Uterus (tissue), 3 donors: ENCODE measurements at regions not wholly inside any gene's neighbourhood (a gene's known extent, or its start where the extent isn't known, plus 50 kb on each side); places are given as distances from the start of the nearest gene placed in this dataset.

Experiments
- DNase-seq, 2 donors: peaks; one replicate each; pipeline ENCODE4 v3.0.0-alpha.2; 2019 to 2020
- H3K27ac ChIP-seq, 2 donors: fragments of 200-600 bp; sonication (generic); 1 replicate in 1 of 2; 2 replicates in 1 of 2; pipeline ENCODE4 v1.5.1; 2016 to 2018
- H3K27me3 ChIP-seq, 2 donors: fragments of 200-600 bp; sonication (generic); one replicate each; pipeline ENCODE4 v1.5.1; 2018 to 2019; ENCODE audit warnings: control low read depth in 1 of 2
- H3K36me3 ChIP-seq, 2 donors: fragments of 200-600 bp; sonication (generic); one replicate each; pipeline ENCODE4 v1.5.1; 2019; ENCODE audit warnings: control low read depth in 1 of 2
- H3K4me1 ChIP-seq, 2 donors: fragments of 200-600 bp; sonication (generic); one replicate each; pipeline ENCODE4 v1.5.1; 2018 to 2019; ENCODE audit warnings: control low read depth in 1 of 2
- H3K4me3 ChIP-seq, 2 donors: fragments of 200-600 bp; sonication (generic); 1 replicate in 1 of 2; 2 replicates in 1 of 2; pipeline ENCODE4 v1.5.1; 2018 to 2019; ENCODE audit warnings: mild to moderate bottlenecking in 1 of 2
- H3K9me3 ChIP-seq, 2 donors: fragments of 200-600 bp; sonication (generic); one replicate each; pipeline ENCODE4 v1.5.1; 2019; ENCODE audit warnings: control low read depth in 1 of 2
- CTCF ChIP-seq, 4 experiments: fragments of 200-600 bp in 2 of 4; fragments of 450-650 bp in 2 of 4; sonication (generic) in 2 of 4; IDR thresholded peaks; one replicate each; pipeline ENCODE4 v1.5.1; 2016 to 2019; ENCODE audit warnings: antibody characterized with exemption in 4 of 4, mild to moderate bottlenecking in 2 of 4, moderate library complexity in 1 of 4
- POLR2A ChIP-seq, 2 donors: fragments of 450-650 bp; IDR thresholded peaks; one replicate each; pipeline ENCODE4 v1.6.1; 2016; ENCODE audit warnings: antibody characterized with exemption in 2 of 2, mild to moderate bottlenecking in 1 of 2, moderate library complexity in 1 of 2
- intact Hi-C: fragments of 100-400 bp; cut with DNase I; formaldehyde crosslinking; loops from one replicate; pipeline ENCODE4 v1.15.1; 2023; ENCODE audit warnings: low total_unique reads
- donor health status: DM: yes; HTN: yes; CAD: no.

DNA sequence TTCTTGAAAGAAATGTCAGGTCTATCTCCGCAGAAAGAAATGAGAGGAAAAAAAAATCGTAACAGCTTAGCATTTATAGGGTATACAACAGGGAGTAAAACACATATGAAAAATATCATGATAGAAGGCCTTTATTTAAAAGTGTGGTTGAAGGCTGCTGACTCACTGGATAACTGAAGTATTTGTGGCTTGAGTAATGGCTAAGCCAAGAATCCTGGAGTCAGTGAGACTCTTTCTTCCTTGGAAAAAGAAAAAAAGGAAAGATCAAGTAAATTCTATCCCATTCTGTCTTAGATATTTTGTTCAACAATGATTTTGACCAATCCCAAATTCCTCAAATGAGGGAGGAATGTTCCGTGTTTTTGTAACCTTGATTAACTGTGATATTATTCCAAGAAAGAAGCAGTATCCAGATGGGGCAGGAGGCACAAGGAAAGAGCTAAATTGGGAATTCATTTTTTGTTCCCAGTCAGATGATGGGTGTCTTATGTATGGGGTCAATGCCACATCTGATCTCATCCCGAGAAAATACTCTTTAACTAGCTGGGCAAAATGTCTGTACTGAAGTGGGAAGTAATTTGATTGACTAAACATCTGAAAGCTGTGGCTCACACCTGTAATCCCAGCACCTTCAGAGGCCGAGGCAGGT is 64.3 kb upstream of the MYO10 start:
- no peak overlapping the region for H3K27ac ChIP-seq
- H3K9me3 ChIP-seq: no peaks in the 10 kb centered on the region
- no peak overlapping the region for H3K4me3 ChIP-seq
- no peaks in the 10 kb centered on the region for H3K27me3 ChIP-seq
- TF ChIP-seq POLR2A (IDR thresholded peaks at IDR 0.05) (no peak), CTCF (IDR thresholded peaks at IDR 0.05) (no peak)
- no peaks in the 10 kb centered on the region for H3K4me1 ChIP-seq
- no peaks in the 10 kb centered on the region for H3K36me3 ChIP-seq
- no peak for DNase-seq
- intact Hi-C loops: no loop called here

- Histone ChIP-seq H3K4me1 (no peaks in the 10 kb centered on the region), H3K36me3 (no peaks in the 10 kb centered on the region), H3K4me3 (no peak overlapping the region), H3K9me3 (no peaks in the 10 kb centered on the region), H3K27ac (no peak overlapping the region), H3K27me3 (no peaks in the 10 kb centered on the region)
- intact Hi-C loops: no loop called here
- TF ChIP-seq POLR2A (IDR thresholded peaks at IDR 0.05) (no peak), CTCF (IDR thresholded peaks at IDR 0.05) (no peak)
- no peak for DNase-seq
These were observed 65.3 kb upstream of the MYO10 start for GRCh38 chr5:17001428-17001827.

- Histone ChIP-seq H3K27ac (peak overlapping the region in 1 of 2 donors; percentile 67), H3K36me3 (no peaks in the 10 kb centered on the region), H3K4me3 (no peak overlapping the region), H3K27me3 (no peaks in the 10 kb centered on the region), H3K4me1 (no peaks in the 10 kb centered on the region), H3K9me3 (no peaks in the 10 kb centered on the region)
- intact Hi-C loops: no loop called here
- no peak for DNase-seq
- TF ChIP-seq CTCF (IDR thresholded peaks at IDR 0.05): no peak
These were observed 68.5 kb upstream of the MYO10 start for GRCh38 chr5:17004441-17005106.

- no peak for DNase-seq
- Histone ChIP-seq H3K36me3 (no peaks in the 10 kb centered on the region), H3K4me1 (no peaks in the 10 kb centered on the region), H3K27me3 (no peaks in the 10 kb centered on the region), H3K9me3 (no peaks in the 10 kb centered on the region), H3K4me3 (no peak overlapping the region), H3K27ac (peak overlapping the region in 1 of 2 donors; percentile 67)
- no peak for TF ChIP-seq CTCF (IDR thresholded peaks at IDR 0.05)
- TF ChIP-seq POLR2A (IDR thresholded peaks at IDR 0.05): no peak
- intact Hi-C loops: no loop called here
These were observed 69.2 kb upstream of the MYO10 start for GRCh38 chr5:17005107-17005828.

- Histone ChIP-seq H3K4me1 (no peaks in the 10 kb centered on the region), H3K4me3 (no peak overlapping the region), H3K27me3 (no peaks in the 10 kb centered on the region), H3K36me3 (no peaks in the 10 kb centered on the region), H3K27ac (no peak overlapping the region), H3K9me3 (no peaks in the 10 kb centered on the region)
- DNase-seq: no peak
- TF ChIP-seq CTCF (IDR thresholded peaks at IDR 0.05): no peak
- TF ChIP-seq POLR2A (IDR thresholded peaks at IDR 0.05): no peak
- intact Hi-C loops: no loop called here
These were observed 76.2 kb upstream of the MYO10 start for GRCh38 chr5:17012289-17012688.
